ENCODE measurements at regions not wholly inside any gene's neighbourhood (a gene's known extent, or its start where the extent isn't known, plus 50 kb on each side); places are given as distances from the start of the nearest gene placed in this dataset.

DNA sequence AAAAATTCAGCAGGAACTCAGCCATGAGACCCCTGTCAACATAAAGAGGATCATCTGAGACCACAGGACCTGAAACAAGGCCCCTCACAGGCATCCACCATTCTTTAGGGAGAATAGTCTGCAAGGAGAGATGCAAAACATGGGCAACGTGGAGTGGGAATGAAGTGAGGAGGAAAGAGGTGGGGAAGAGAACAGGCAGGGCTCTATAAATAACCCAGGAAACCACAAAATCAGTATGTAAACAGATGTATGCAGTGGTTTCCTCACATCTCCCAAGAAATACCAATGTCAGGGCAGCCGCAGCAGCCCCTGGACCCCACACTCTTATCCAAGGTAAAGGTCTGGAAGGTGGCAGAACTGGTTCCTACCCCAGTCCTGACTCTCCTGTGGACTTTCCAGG, 168.5 kb downstream of the EN1 start:
- TF ChIP-seq POLR2A (IDR thresholded peaks at IDR 0.05; ENCODE audit: low read length) = no peak
- TF ChIP-seq GATA1 (IDR thresholded peaks at IDR 0.05; ENCODE audit: low read depth, low read length) = no peak
